K562 (cell line): ENCODE measurements at regions not wholly inside any gene's neighbourhood (a gene's known extent, or its start where the extent isn't known, plus 50 kb on each side); places are given as distances from the start of the nearest gene placed in this dataset.

Source experiments
- ATAC-seq: fragments of 200-7000 bp; cut with Tn5 transposase; 3 replicates; pipeline ENCODE4 v1.9.1; 2020; ENCODE audit warnings: moderate library complexity
- BruUV-seq: library from RNA; stranded (reverse); fragments of 400-500 nt; replicated peaks from 2 replicates; lab custom pipeline; 2021; lab: Mats Ljungman, UMichigan
- CTCF ChIA-PET: fragments of 300-600 bp; formaldehyde crosslinking; extraction: SDS; loops from one replicate; lab custom pipeline; 2021; ENCODE audit warnings: low intra/inter-chr PET ratio; lab: Yijun Ruan, JAX
- POLR2A ChIA-PET: fragments of 300-600, 350-650 bp; sonication (Branson Sonifier 250); formaldehyde crosslinking; extraction: SDS; loops from one replicate; lab custom pipeline; 2021; ENCODE audit warnings: antibody characterized with exemption, inconsistent platforms; lab: Yijun Ruan, JAX
- DNase-seq, 4 experiments: peaks; one replicate each; pipeline versions ENCODE4 v3.0.0 to v3.0.0-alpha.2; 2011 to 2018; ENCODE audit warnings: low spot score in 3 of 4, mixed read lengths in 3 of 4; ENCODE audit errors: extremely low read depth in 1 of 4
- FAIRE-seq: peaks from 2 replicates; lab custom pipeline; 2011; peaks lifted over from hg19 to GRCh38; lab: Jason Lieb, UNC
- H2AFZ ChIP-seq: 2 replicates; pipeline ENCODE4 v1.6.0; 2011; ENCODE audit warnings: low read depth, low read length, control low read depth, inconsistent platforms
- H3K27ac ChIP-seq: fragments of 200-600 bp; 3 replicates; pipeline ENCODE4 v1.8.0; 2011; ENCODE audit warnings: low read depth, mild to moderate bottlenecking, control low read depth, inconsistent platforms, low read length, moderate library complexity, mixed read lengths; ENCODE audit errors: extremely low read depth
- H3K27me3 ChIP-seq, 2 experiments: fragments of 300-600 bp in 1 of 2; 2 replicates in 1 of 2; 3 replicates in 1 of 2; pipeline versions ENCODE4 v1.6.0 to v1.8.0; 2011; ENCODE audit warnings: inconsistent platforms in 2 of 2, low read length in 2 of 2, mild to moderate bottlenecking in 1 of 2, mixed read lengths in 1 of 2, moderate library complexity in 1 of 2; ENCODE audit not compliant: control insufficient read depth in 2 of 2, insufficient read depth in 2 of 2
- H3K36me3 ChIP-seq: fragments of 300-600 bp; 3 replicates; pipeline ENCODE4 v1.8.0; 2011; ENCODE audit warnings: mild to moderate bottlenecking, low read length, inconsistent platforms; ENCODE audit not compliant: control insufficient read depth, insufficient read depth
- H3K4me1 ChIP-seq, 2 experiments: fragments of 200-600 bp in 1 of 2; replicated peaks in 1 of 2; 2 replicates in 1 of 2; 3 replicates in 1 of 2; pipeline versions ENCODE4 v1.5.1 to v1.8.0; 2011; ENCODE audit warnings: inconsistent platforms in 2 of 2, low read length in 2 of 2, mild to moderate bottlenecking in 1 of 2, mixed read lengths in 1 of 2, moderate library complexity in 1 of 2; ENCODE audit not compliant: control insufficient read depth in 2 of 2, insufficient read depth in 2 of 2
- H3K4me2 ChIP-seq: 2 replicates; pipeline ENCODE4 v1.6.1; 2011; ENCODE audit warnings: low read length, control low read depth, inconsistent platforms, mixed read lengths; ENCODE audit not compliant: insufficient read depth
- H3K4me3 ChIP-seq: fragments of 200-600 bp; sonication (generic), shearing (Covaris generic); 2 replicates; pipeline ENCODE4 v1.5.1; 2016; ENCODE audit warnings: control low read depth, inconsistent platforms
- H3K79me2 ChIP-seq: fragments of 200-600 bp; 3 replicates; pipeline ENCODE4 v1.8.0; 2011; ENCODE audit warnings: low read length, inconsistent platforms; ENCODE audit not compliant: control insufficient read depth, insufficient read depth
- H3K9ac ChIP-seq, 2 experiments: 2 replicates each; pipeline versions ENCODE4 v1.6.0 to v1.6.1; 2011; ENCODE audit warnings: low read depth in 2 of 2, low read length in 2 of 2, control low read depth in 1 of 2, inconsistent platforms in 1 of 2, mild to moderate bottlenecking in 1 of 2, mixed read lengths in 1 of 2; ENCODE audit not compliant: insufficient read depth in 1 of 2
- H3K9me1 ChIP-seq: one replicate; pipeline ENCODE4 v1.6.0; 2011; ENCODE audit warnings: inconsistent platforms, mild to moderate bottlenecking, low read length, moderate library complexity; ENCODE audit not compliant: control insufficient read depth, insufficient read depth
- H3K9me3 ChIP-seq: replicated peaks from 2 replicates; pipeline ENCODE4 v1.5.1; 2011; ENCODE audit warnings: low read depth, low read length, inconsistent platforms; ENCODE audit not compliant: control insufficient read depth, insufficient read depth
- H4K20me1 ChIP-seq: replicated peaks from 2 replicates; pipeline ENCODE4 v1.6.1; 2011; ENCODE audit warnings: low read length, inconsistent platforms, mixed read lengths; ENCODE audit not compliant: control insufficient read depth, insufficient read depth
- E2F1 ChIP-seq: sonication (generic); formaldehyde crosslinking; IDR thresholded peaks from 2 replicates; pipeline ENCODE4 v1.8.1; 2023; ENCODE audit warnings: mild to moderate bottlenecking, missing genetic modification reagents, moderate library complexity
- NCOA2 ChIP-seq, 2 experiments: fragments of 450-650 bp; IDR thresholded peaks; 2 replicates each; pipeline ENCODE4 v1.6.1; 2018; ENCODE audit warnings: mild to moderate bottlenecking in 2 of 2, moderate library complexity in 1 of 2; ENCODE audit not compliant: partially characterized antibody in 2 of 2
- PKNOX1 ChIP-seq: fragments of 450-650 bp; IDR thresholded peaks from 2 replicates; pipeline ENCODE4 v1.6.1; 2016
- TEAD4 ChIP-seq, 2 experiments: sonication (generic) in 1 of 2; formaldehyde crosslinking in 1 of 2; IDR thresholded peaks; 2 replicates each; pipeline versions ENCODE4 v1.6.1 to v1.8.0; 2012 to 2022; ENCODE audit warnings: borderline replicate concordance in 1 of 2, inconsistent platforms in 1 of 2, low read length in 1 of 2, mild to moderate bottlenecking in 1 of 2, missing genetic modification reagents in 1 of 2
- TRIM24 ChIP-seq, 2 experiments: fragments of 450-650 bp; IDR thresholded peaks; 2 replicates each; pipeline ENCODE4 v1.6.1; 2016
- WGBS: fragments of 100-300 bp; shearing (Covaris generic); methylation state at CpG from one replicate; pipeline ENCODE4 v1.1.6; 2016; ENCODE audit warnings: low coverage, mixed read lengths; ENCODE audit not compliant: insufficient coverage; ENCODE audit errors: missing lambda C conversion rate; 5-methylcytosine and 5-hydroxymethylcytosine counted together
- in situ Hi-C: fragments of 300-500 bp; cut with MboI; formaldehyde crosslinking; loops from 4 replicates; pipeline ENCODE4 v1.15.0; 2018; ENCODE audit warnings: inconsistent platforms, mixed read lengths
- intact Hi-C: fragments of 100-400 bp; cut with micrococcal nuclease; formaldehyde crosslinking; loops from 2 replicates; pipeline ENCODE4 v1.14.2; 2022

DNA sequence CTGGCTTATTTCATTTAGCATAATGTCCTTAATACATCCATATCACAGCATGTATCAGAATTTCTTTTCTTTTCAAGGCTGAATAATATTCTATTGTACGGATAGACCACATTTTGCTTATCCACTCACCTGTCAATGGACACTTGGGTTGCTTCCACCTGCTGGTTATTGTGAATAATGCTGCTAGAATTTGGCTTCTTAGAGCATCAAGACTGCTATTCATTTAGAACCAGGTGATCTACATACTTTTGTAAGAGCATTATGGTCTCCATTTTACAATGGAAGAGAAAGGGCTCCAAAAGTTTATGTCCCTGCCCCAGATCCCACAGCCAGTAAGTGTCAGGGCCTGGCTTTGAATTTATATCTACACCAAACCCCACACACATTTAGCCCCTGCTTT is 100.7 kb upstream of the CD82 start (continued):
- TF ChIP-seq TEAD4 (IDR thresholded peaks at IDR 0.05; ENCODE audit: low read length) (peak; percentile 46; the same call in 1 of the 2 replicates), TEAD4 (CRISPR knock-in tag; IDR thresholded peaks at IDR 0.05; ENCODE audit: borderline replicate concordance) (no peak), TRIM24 (IDR thresholded peaks at IDR 0.05) (peak in 1 of 2 experiments; percentile 47; a peak in 1 of 4 replicates), E2F1 (no peak)
- TF ChIP-seq, all 486 proteins: peak for 11

- ChIA-PET CTCF (no interaction called here), POLR2A (interaction anchor here (0.6 kb wide), 1 partner anchor 1922 kb away, joined by 3 read pairs; no protein-coding TSS in a partner anchor)
- peaks cover 4% of the 10 kb centered on the region for H3K9me3 ChIP-seq
- FAIRE-seq (no peak), DNase-seq (no peak), ATAC-seq (no peak)
- no peaks in the 10 kb centered on the region for H3K79me2 ChIP-seq
- no peaks in the 10 kb centered on the region for H3K36me3 ChIP-seq
- in situ Hi-C loops (no loop called here), intact Hi-C loops (no loop called here)
- H3K4me3 ChIP-seq: no peak overlapping the region
- H2AFZ ChIP-seq: no peak overlapping the region
- no TSS peak for BruUV-seq
- no peak overlapping the region for H3K9ac ChIP-seq
- 3% methylated on average over 22 of the region's 24 CpGs for WGBS
- peak; percentile 11; the same call in 1 of the 2 replicates for TF ChIP-seq PKNOX1
- TF ChIP-seq NCOA2 (IDR thresholded peaks at IDR 0.05; ENCODE audit: partially characterized antibody in 2 of 2): no peak
- H3K9me1 ChIP-seq: no peaks in the 10 kb centered on the region
- H3K4me2 ChIP-seq: no peak overlapping the region
- H4K20me1 ChIP-seq: no peaks in the 10 kb centered on the region
- peaks cover 5 to 35% of the 10 kb centered on the region in 2 experiments for H3K27me3 ChIP-seq
- H3K4me1 ChIP-seq: no peaks in the 10 kb centered on the region
- no peak overlapping the region for H3K27ac ChIP-seq
Measured at GRCh38 chr11:44466531-44467205, 98.8 kb upstream of the CD82 start.
